ENCODE measurements at regions not wholly inside any gene's neighbourhood (a gene's known extent, or its start where the extent isn't known, plus 50 kb on each side); places are given as distances from the start of the nearest gene placed in this dataset.

DNA sequence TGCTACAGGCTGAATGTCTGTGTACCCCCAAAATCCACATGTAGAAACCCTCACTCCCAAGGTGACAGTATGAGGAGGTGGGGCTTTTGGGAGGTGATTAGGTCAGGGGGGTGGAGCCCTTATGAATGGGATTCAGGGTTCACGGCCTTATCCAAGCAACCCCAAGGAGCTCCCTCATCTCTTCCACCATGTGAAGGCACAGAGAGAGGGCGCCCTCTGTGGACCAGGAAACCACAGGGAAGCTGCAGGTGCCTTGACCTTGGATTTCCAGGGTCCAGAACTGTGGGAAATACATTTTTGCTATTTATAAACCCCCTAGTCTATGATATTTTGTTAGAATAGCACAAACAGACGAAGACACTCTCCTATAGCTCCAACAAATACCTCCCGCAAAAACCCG lies 53.6 kb upstream of the IRX2 start:
- no peak overlapping the region for H3K4me3 ChIP-seq
- no peaks in the 10 kb centered on the region for H3K36me3 ChIP-seq
- DNase-seq (ENCODE audit: low read depth in 1 of 2, low spot score in 2 of 2): no peak
- no peaks in the 10 kb centered on the region for H3K4me1 ChIP-seq (replicated peaks)
- H3K27ac ChIP-seq: no peak overlapping the region
- H3K27me3 ChIP-seq (replicated peaks): no peaks in the 10 kb centered on the region
- peaks cover 13% of the 10 kb centered on the region for H3K9me3 ChIP-seq (replicated peaks)

DNA sequence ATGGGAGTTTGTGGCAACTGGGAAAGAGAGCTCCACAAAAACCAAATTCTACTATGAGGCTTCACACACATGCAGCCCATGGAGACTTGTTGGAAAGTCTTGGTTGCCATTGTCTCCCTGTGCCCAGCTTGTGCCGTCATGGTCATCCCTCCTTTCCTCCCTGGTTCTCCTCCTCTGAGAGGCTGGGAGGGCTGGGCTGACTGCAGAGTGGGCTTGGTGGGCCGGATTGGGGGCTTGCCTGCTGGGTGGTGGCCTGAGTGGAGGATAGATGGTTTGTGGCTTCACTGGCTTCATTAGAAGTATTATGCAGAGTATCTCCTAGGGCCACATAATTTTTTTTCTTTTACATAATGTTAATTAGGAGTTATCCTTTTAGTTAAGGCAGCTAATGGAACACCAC lies 52.3 kb upstream of the IRX2 start:
- Histone ChIP-seq H3K4me1 (replicated peaks) (no peaks in the 10 kb centered on the region), H3K36me3 (no peaks in the 10 kb centered on the region), H3K27me3 (replicated peaks) (no peaks in the 10 kb centered on the region), H3K4me3 (no peak overlapping the region), H3K27ac (no peak overlapping the region), H3K9me3 (replicated peaks) (peaks cover 11% of the 10 kb centered on the region)
- no peak for DNase-seq (ENCODE audit: low read depth in 1 of 2, low spot score in 2 of 2)

DNA sequence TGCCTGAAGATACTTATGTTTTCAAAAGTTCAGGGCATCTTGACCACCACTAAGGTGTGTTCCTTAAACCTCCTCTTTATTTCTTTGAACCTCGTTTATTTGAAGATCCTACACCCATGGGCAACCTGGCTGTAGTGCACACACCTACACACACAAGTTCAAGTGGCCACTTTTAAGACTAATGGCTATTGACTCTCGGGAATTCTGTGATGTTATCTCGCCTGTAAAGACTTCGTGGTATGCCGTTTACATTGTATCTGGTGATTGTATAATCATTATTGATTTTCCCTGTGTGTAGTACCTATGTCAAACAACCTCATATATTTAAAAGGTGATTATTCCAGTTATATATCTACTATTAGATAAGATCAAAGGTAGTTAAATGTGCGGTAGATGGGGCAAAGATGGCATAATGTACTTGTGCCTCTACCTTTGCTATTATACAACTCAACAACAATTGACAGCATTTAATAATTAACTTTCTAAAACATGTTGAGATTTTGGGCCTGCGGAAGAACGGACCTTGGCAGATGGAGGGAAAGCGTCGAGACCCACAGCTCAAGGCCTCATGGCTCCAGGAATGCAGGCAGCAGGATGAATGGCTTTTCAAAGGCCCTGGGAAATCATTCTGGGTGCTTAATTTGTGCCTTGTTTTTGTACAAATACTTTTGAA lies 51.4 kb upstream of the IRX2 start:
- H3K27ac ChIP-seq: no peak overlapping the region
- H3K27me3 ChIP-seq (replicated peaks): no peaks in the 10 kb centered on the region
- peaks cover 11% of the 10 kb centered on the region for H3K9me3 ChIP-seq (replicated peaks)
- DNase-seq (ENCODE audit: low read depth in 1 of 2, low spot score in 2 of 2): no peak
- H3K36me3 ChIP-seq: no peaks in the 10 kb centered on the region
- H3K4me1 ChIP-seq (replicated peaks): no peaks in the 10 kb centered on the region
- no peak overlapping the region for H3K4me3 ChIP-seq

DNA sequence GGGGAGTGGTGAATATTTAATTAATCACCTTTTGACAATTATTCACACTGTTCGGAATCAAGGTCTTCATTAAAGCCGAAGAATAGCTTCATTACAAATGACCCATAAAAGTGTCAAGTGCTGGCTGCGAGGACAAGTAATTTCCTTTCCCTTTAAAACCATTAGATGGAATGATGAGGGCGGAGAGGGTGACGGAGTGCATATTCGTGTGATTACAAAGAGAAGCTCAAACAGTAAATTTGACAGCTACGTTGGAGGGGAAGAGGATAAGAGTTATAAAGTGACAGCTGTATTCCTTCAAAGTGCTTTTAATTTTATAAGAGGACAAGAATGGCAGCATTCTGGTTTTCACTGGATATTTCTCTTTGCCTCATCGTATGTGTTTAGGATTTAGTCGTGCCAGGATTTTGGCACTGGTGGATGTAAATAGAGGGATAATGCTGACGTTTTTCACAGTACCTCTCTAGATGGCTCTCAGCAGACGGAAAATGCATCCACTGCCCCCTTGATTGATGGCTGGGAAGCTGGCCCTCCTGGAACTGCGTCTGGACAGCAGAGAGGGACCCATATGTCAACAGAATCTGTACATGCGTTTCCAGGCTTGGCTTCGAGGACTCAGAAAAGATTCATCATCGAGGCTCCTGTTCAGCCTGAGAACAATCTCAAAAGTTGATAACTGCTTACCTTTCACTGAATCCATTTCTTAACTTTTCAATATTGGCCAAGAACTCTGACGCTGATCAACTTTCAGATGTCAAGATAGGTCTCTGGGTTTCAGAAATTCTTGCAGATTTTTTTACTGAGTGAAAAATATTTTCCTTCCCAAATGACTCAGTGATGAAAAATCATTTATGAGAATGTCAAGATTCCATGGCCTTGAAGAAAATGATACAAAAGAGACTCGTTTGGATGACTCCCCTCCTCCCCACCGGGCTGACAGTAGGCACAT lies 50.4 kb upstream of the IRX2 start:
- no peak for DNase-seq (ENCODE audit: low read depth in 1 of 2, low spot score in 2 of 2)

More for the DNA sequence above, 50.4 kb upstream of the IRX2 start:
- peaks cover 11% of the 10 kb centered on the region for H3K9me3 ChIP-seq (replicated peaks)
- H3K4me3 ChIP-seq: no peak overlapping the region
- H3K36me3 ChIP-seq: no peaks in the 10 kb centered on the region
- no peaks in the 10 kb centered on the region for H3K27me3 ChIP-seq (replicated peaks)
- no peaks in the 10 kb centered on the region for H3K4me1 ChIP-seq (replicated peaks)
- no peak overlapping the region for H3K27ac ChIP-seq
